ENCODE measurements at regions not wholly inside any gene's neighbourhood (a gene's known extent, or its start where the extent isn't known, plus 50 kb on each side); places are given as distances from the start of the nearest gene placed in this dataset.

GRCh38 chr21:23698619-23699018 is 1908.7 kb downstream of the MRPL39 start:
- in situ Hi-C loops (cut with HindIII; ENCODE audit: low pct_ligation_motif_present, low pct_unique_long_range_greater_than_20kb, low sequenced_read_pairs), result no loop called here

GRCh38 chr21:23695443-23695842 is 1911.8 kb downstream of the MRPL39 start:
- in situ Hi-C loops (cut with HindIII; ENCODE audit: low pct_ligation_motif_present, low pct_unique_long_range_greater_than_20kb, low sequenced_read_pairs), result no loop called here
- no peak for DNase-seq

More at GRCh38 chr21:23698619-23699018, 1908.7 kb downstream of the MRPL39 start:
- DNase-seq, result no peak

- in situ Hi-C loops (cut with HindIII; ENCODE audit: low pct_ligation_motif_present, low pct_unique_long_range_greater_than_20kb, low sequenced_read_pairs), result no loop called here
- no peak for DNase-seq
Observed at GRCh38 chr21:23694390-23694789, 1912.9 kb downstream of the MRPL39 start.

GRCh38 chr21:23690316-23690715 is 1917.0 kb downstream of the MRPL39 start:
- in situ Hi-C loops (cut with HindIII; ENCODE audit: low pct_ligation_motif_present, low pct_unique_long_range_greater_than_20kb, low sequenced_read_pairs), result no loop called here
- no peak for DNase-seq

- no peak for DNase-seq
- in situ Hi-C loops (cut with HindIII; ENCODE audit: low pct_ligation_motif_present, low pct_unique_long_range_greater_than_20kb, low sequenced_read_pairs), result no loop called here
Observed at GRCh38 chr21:23686737-23687523, 1920.4 kb downstream of the MRPL39 start.

GRCh38 chr21:23684431-23684830 is 1922.8 kb downstream of the MRPL39 start:
- DNase-seq, result no peak
- in situ Hi-C loops (cut with HindIII; ENCODE audit: low pct_ligation_motif_present, low pct_unique_long_range_greater_than_20kb, low sequenced_read_pairs), result no loop called here

- DNase-seq, result no peak
- in situ Hi-C loops (cut with HindIII; ENCODE audit: low pct_ligation_motif_present, low pct_unique_long_range_greater_than_20kb, low sequenced_read_pairs), result no loop called here
Observed at GRCh38 chr21:23664193-23664694, 1943.0 kb downstream of the MRPL39 start.

- no peak for DNase-seq
- in situ Hi-C loops (cut with HindIII; ENCODE audit: low pct_ligation_motif_present, low pct_unique_long_range_greater_than_20kb, low sequenced_read_pairs), result no loop called here
Observed at GRCh38 chr21:23660560-23660959, 1946.7 kb downstream of the MRPL39 start.

- no peak for DNase-seq
- in situ Hi-C loops (cut with HindIII; ENCODE audit: low pct_ligation_motif_present, low pct_unique_long_range_greater_than_20kb, low sequenced_read_pairs), result no loop called here
Observed at GRCh38 chr21:23644768-23645167, 1962.5 kb downstream of the MRPL39 start.

GRCh38 chr21:23639721-23640120 is 1967.6 kb downstream of the MRPL39 start:
- in situ Hi-C loops (cut with HindIII; ENCODE audit: low pct_ligation_motif_present, low pct_unique_long_range_greater_than_20kb, low sequenced_read_pairs), result no loop called here
- DNase-seq, result no peak

GRCh38 chr21:23638131-23638695 is 1969.1 kb downstream of the MRPL39 start:
- no peak for DNase-seq
- in situ Hi-C loops (cut with HindIII; ENCODE audit: low pct_ligation_motif_present, low pct_unique_long_range_greater_than_20kb, low sequenced_read_pairs), result no loop called here

GRCh38 chr21:23633447-23633940 is 1973.8 kb downstream of the MRPL39 start:
- no peak for DNase-seq
- in situ Hi-C loops (cut with HindIII; ENCODE audit: low pct_ligation_motif_present, low pct_unique_long_range_greater_than_20kb, low sequenced_read_pairs), result no loop called here

GRCh38 chr21:23624281-23624680 is 1983.0 kb downstream of the MRPL39 start:
- no peak for DNase-seq
- in situ Hi-C loops (cut with HindIII; ENCODE audit: low pct_ligation_motif_present, low pct_unique_long_range_greater_than_20kb, low sequenced_read_pairs), result no loop called here

GRCh38 chr21:23613014-23613413 is 1994.3 kb downstream of the MRPL39 start:
- no peak for DNase-seq
- in situ Hi-C loops (cut with HindIII; ENCODE audit: low pct_ligation_motif_present, low pct_unique_long_range_greater_than_20kb, low sequenced_read_pairs), result no loop called here

GRCh38 chr21:23612210-23612609 is 1995.1 kb downstream of the MRPL39 start:
- DNase-seq, result no peak
- in situ Hi-C loops (cut with HindIII; ENCODE audit: low pct_ligation_motif_present, low pct_unique_long_range_greater_than_20kb, low sequenced_read_pairs), result no loop called here

GRCh38 chr21:23607782-23608431 is 1999.4 kb downstream of the MRPL39 start:
- no peak for DNase-seq
- in situ Hi-C loops (cut with HindIII; ENCODE audit: low pct_ligation_motif_present, low pct_unique_long_range_greater_than_20kb, low sequenced_read_pairs), result no loop called here

GRCh38 chr21:23601549-23601948 is 2005.7 kb downstream of the MRPL39 start:
- DNase-seq, result no peak
- in situ Hi-C loops (cut with HindIII; ENCODE audit: low pct_ligation_motif_present, low pct_unique_long_range_greater_than_20kb, low sequenced_read_pairs), result no loop called here

- in situ Hi-C loops (cut with HindIII; ENCODE audit: low pct_ligation_motif_present, low pct_unique_long_range_greater_than_20kb, low sequenced_read_pairs), result no loop called here
- DNase-seq, result no peak
Observed at GRCh38 chr21:23593582-23593981, 2013.7 kb downstream of the MRPL39 start.

GRCh38 chr21:23585419-23585818 is 2021.9 kb downstream of the MRPL39 start:
- in situ Hi-C loops (cut with HindIII; ENCODE audit: low pct_ligation_motif_present, low pct_unique_long_range_greater_than_20kb, low sequenced_read_pairs), result no loop called here
- no peak for DNase-seq

All from ACHN (cell line).